Bronchial epithelial cell (primary cell): ENCODE measurements at regions not wholly inside any gene's neighbourhood (a gene's known extent, or its start where the extent isn't known, plus 50 kb on each side); places are given as distances from the start of the nearest gene placed in this dataset.

Experiments
- DNase-seq: peaks from one replicate; pipeline ENCODE4 v3.0.0-alpha.2; 2010; ENCODE audit warnings: low read depth
- FAIRE-seq: peaks from 2 replicates; lab custom pipeline; 2011; peaks lifted over from hg19 to GRCh38; lab: Jason Lieb, UNC
- H3K27me3 ChIP-seq: 2 replicates; pipeline ENCODE4 v1.5.1; 2011; ENCODE audit warnings: low read length; ENCODE audit not compliant: control insufficient read depth, insufficient read depth
- H3K36me3 ChIP-seq: 2 replicates; pipeline ENCODE4 v1.5.1; 2011; ENCODE audit warnings: low read length; ENCODE audit not compliant: control insufficient read depth, insufficient read depth
- H3K4me3 ChIP-seq: 2 replicates; pipeline ENCODE4 v1.5.1; 2011; ENCODE audit warnings: mild to moderate bottlenecking, low read depth, low read length, control low read depth
- TF ChIP-seq, protein P1 (sequence below): IDR thresholded peaks from 2 replicates; pipeline ENCODE4 v1.5.1; 2011; ENCODE audit warnings: mild to moderate bottlenecking, moderate library complexity, low read length, control low read depth, inconsistent platforms; ENCODE audit not compliant: insufficient read depth, severe bottlenecking

- DNase-seq (no peak), FAIRE-seq (no peak)
- Histone ChIP-seq H3K27me3 (no peaks in the 10 kb centered on the region), H3K36me3 (no peaks in the 10 kb centered on the region), H3K4me3 (no peak overlapping the region)
- TF ChIP-seq, protein P1, sequence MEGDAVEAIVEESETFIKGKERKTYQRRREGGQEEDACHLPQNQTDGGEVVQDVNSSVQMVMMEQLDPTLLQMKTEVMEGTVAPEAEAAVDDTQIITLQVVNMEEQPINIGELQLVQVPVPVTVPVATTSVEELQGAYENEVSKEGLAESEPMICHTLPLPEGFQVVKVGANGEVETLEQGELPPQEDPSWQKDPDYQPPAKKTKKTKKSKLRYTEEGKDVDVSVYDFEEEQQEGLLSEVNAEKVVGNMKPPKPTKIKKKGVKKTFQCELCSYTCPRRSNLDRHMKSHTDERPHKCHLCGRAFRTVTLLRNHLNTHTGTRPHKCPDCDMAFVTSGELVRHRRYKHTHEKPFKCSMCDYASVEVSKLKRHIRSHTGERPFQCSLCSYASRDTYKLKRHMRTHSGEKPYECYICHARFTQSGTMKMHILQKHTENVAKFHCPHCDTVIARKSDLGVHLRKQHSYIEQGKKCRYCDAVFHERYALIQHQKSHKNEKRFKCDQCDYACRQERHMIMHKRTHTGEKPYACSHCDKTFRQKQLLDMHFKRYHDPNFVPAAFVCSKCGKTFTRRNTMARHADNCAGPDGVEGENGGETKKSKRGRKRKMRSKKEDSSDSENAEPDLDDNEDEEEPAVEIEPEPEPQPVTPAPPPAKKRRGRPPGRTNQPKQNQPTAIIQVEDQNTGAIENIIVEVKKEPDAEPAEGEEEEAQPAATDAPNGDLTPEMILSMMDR, result no peak
These were observed 79.8 kb downstream of the RBMY1D start for GRCh38 chrY:21814491-21814890.

DNA sequence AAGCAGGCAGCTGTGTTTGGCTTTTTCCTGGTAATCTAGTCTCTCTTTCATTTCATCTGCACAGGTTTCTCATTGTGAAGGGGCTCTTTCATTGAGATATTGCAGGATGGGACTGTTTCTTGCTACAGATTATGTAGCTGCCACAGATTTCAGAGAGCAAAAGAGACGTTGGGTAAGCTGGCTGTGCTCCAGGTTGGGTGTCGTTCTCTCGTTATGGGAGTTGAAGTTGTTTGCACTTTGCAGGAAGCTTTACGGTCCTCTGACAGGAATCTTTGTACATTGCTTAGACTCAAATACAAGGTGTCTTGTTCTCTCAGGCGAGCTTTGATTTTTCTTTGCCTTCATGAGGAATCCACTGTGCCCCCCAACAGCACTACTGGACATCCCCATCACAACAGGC, 72.4 kb downstream of the RBMY1D start:
- DNase-seq (no peak), FAIRE-seq (no peak)
- TF ChIP-seq, protein P1, result no peak
- Histone ChIP-seq H3K27me3 (no peaks in the 10 kb centered on the region), H3K4me3 (no peak overlapping the region), H3K36me3 (no peaks in the 10 kb centered on the region)

DNA sequence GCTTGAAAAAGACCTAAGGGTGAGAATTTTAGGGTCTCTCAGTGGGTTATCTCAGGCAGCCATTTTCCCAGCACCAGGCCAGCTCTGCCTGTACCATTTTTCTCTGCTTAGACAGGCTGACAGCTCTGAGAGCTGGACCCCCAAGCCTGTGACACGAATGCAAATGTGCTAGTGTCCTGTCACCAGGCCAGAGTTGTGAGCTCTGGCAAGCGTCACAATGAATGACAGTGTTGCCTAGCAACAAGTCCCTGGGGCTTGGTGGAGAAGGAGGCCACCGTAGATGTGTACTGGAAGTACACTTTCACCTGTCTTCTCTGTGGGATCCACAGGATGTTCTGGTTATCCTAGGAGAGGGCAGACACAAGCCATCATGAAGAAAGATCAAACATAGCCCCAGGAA, 66.7 kb downstream of the RBMY1D start:
- FAIRE-seq, result no peak
- H3K36me3 ChIP-seq, result no peaks in the 10 kb centered on the region
- H3K4me3 ChIP-seq, result no peak overlapping the region
- DNase-seq, result no peak
- no peaks in the 10 kb centered on the region for H3K27me3 ChIP-seq
- TF ChIP-seq, protein P1, result no peak
